GM18499 (cell line): ENCODE measurements at regions not wholly inside any gene's neighbourhood (a gene's known extent, or its start where the extent isn't known, plus 50 kb on each side); places are given as distances from the start of the nearest gene placed in this dataset.
"Not testable (repeated sequence)": the region's sequence is repeated elsewhere in the genome, so short reads cannot be mapped to it uniquely, and the experiment has no call there.

Source experiments
- ATAC-seq: cut with Tn5 transposase; IDR thresholded peaks from one replicate; pipeline ENCODE4 v1.9.1; 2021; ENCODE audit warnings: moderate number of reproducible peaks; ENCODE audit not compliant: insufficient read depth, unreplicated experiment

- no peak for ATAC-seq
Measured at GRCh38 chr4:110365761-110366160, 110.2 kb upstream of the ENPEP start.

- no peak for ATAC-seq
Measured at GRCh38 chr4:110364911-110365520, 110.9 kb upstream of the ENPEP start.

- no peak for ATAC-seq
Measured at GRCh38 chr4:110361921-110362320, 114.0 kb upstream of the ENPEP start.

- no peak for ATAC-seq
Measured at GRCh38 chr4:110359076-110359475, 116.9 kb upstream of the ENPEP start.

GRCh38 chr4:110357521-110357920 is 118.4 kb upstream of the ENPEP start:
- no peak for ATAC-seq

GRCh38 chr4:110354460-110354859 is 121.5 kb upstream of the ENPEP start:
- ATAC-seq, result no peak

GRCh38 chr4:110352670-110353442 is 123.1 kb upstream of the ENPEP start:
- no peak for ATAC-seq

- ATAC-seq, result no peak
Measured at GRCh38 chr4:110348711-110349383, 127.1 kb upstream of the ENPEP start.

- no peak for ATAC-seq
Measured at GRCh38 chr4:110347805-110348204, 128.2 kb upstream of the ENPEP start.

GRCh38 chr4:110344165-110344564 is 131.8 kb upstream of the ENPEP start:
- no peak for ATAC-seq

- no peak for ATAC-seq
Measured at GRCh38 chr4:110343534-110343933, 132.4 kb upstream of the ENPEP start.

GRCh38 chr4:110341118-110341517 is 134.8 kb upstream of the ENPEP start:
- ATAC-seq, result peak; percentile 56

GRCh38 chr4:110335399-110335798 is 137.0 kb upstream of the ELOVL6 start:
- ATAC-seq, result no peak

- no peak for ATAC-seq
Measured at GRCh38 chr4:110332483-110332882, 134.1 kb upstream of the ELOVL6 start.

- ATAC-seq, result not testable (repeated sequence)
Measured at GRCh38 chr4:110326426-110326825, 128.0 kb upstream of the ELOVL6 start.

- peak; percentile 65 for ATAC-seq
Measured at GRCh38 chr4:110310795-110311194, 112.4 kb upstream of the ELOVL6 start.

- no peak for ATAC-seq
Measured at GRCh38 chr4:110309675-110310074, 111.3 kb upstream of the ELOVL6 start.

GRCh38 chr4:110306303-110306702 is 107.9 kb upstream of the ELOVL6 start:
- no peak for ATAC-seq

GRCh38 chr4:110305455-110305854 is 107.0 kb upstream of the ELOVL6 start:
- ATAC-seq, result no peak

GRCh38 chr4:110296892-110297291 is 98.5 kb upstream of the ELOVL6 start:
- peak; percentile 99 for ATAC-seq

- ATAC-seq, result no peak
Measured at GRCh38 chr4:110294165-110294564, 95.8 kb upstream of the ELOVL6 start.
